ENCODE measurements at regions not wholly inside any gene's neighbourhood (a gene's known extent, or its start where the extent isn't known, plus 50 kb on each side); places are given as distances from the start of the nearest gene placed in this dataset.

GRCh38 chr7:120091807-120092206 lies 181.2 kb upstream of the KCND2 start:
- TF ChIP-seq, protein P1, sequence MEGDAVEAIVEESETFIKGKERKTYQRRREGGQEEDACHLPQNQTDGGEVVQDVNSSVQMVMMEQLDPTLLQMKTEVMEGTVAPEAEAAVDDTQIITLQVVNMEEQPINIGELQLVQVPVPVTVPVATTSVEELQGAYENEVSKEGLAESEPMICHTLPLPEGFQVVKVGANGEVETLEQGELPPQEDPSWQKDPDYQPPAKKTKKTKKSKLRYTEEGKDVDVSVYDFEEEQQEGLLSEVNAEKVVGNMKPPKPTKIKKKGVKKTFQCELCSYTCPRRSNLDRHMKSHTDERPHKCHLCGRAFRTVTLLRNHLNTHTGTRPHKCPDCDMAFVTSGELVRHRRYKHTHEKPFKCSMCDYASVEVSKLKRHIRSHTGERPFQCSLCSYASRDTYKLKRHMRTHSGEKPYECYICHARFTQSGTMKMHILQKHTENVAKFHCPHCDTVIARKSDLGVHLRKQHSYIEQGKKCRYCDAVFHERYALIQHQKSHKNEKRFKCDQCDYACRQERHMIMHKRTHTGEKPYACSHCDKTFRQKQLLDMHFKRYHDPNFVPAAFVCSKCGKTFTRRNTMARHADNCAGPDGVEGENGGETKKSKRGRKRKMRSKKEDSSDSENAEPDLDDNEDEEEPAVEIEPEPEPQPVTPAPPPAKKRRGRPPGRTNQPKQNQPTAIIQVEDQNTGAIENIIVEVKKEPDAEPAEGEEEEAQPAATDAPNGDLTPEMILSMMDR (conservative IDR thresholded peaks at IDR 0.05; ENCODE audit: low read depth in 2 of 2): no peak
- TF ChIP-seq EZH2phosphoT487 (IDR thresholded peaks at IDR 0.05; ENCODE audit: unreplicated experiment): no peak

All from GM23338 (cell line).